K562 (cell line): ENCODE measurements at regions not wholly inside any gene's neighbourhood (a gene's known extent, or its start where the extent isn't known, plus 50 kb on each side); places are given as distances from the start of the nearest gene placed in this dataset.

Source experiments
- ARID3B ChIP-seq: fragments of 250-450 bp; sonication (Bioruptor Pico); IDR thresholded peaks from 2 replicates; pipeline ENCODE4 v1.4.0; 2020; ENCODE audit warnings: borderline replicate concordance
- CHD7 ChIP-seq: fragments of 200-600 bp; sonication (generic); IDR thresholded peaks from one replicate; pipeline ENCODE4 v1.6.1; 2012; ENCODE audit warnings: mild to moderate bottlenecking, low read depth, low read length, inconsistent platforms
- NR3C1 ChIP-seq: sonication (generic); formaldehyde crosslinking; IDR thresholded peaks from 2 replicates; pipeline ENCODE4 v1.8.1; 2022; ENCODE audit warnings: missing genetic modification reagents
- NUFIP1 ChIP-seq: fragments of 450-650 bp; IDR thresholded peaks from 2 replicates; pipeline ENCODE4 v1.6.1; 2018; ENCODE audit not compliant: partially characterized antibody
- SETDB1 ChIP-seq: IDR thresholded peaks from one replicate; pipeline ENCODE4 v1.6.1; 2012; ENCODE audit warnings: low read length, control low read depth, inconsistent platforms
- SRSF7 ChIP-seq: fragments of 200-400 bp; formaldehyde crosslinking; optimal IDR thresholded peaks from 2 replicates; pipeline ENCODE3; 2017; ENCODE audit warnings: mild to moderate bottlenecking, low read depth, low read length
- ZNF324 ChIP-seq: fragments of 250-450 bp; sonication (Bioruptor Pico); IDR thresholded peaks from 2 replicates; pipeline ENCODE4 v1.4.0; 2020; ENCODE audit warnings: mild to moderate bottlenecking
- ZNF584 ChIP-seq: fragments of 200-800 bp; sonication (Bioruptor generic); IDR thresholded peaks from 2 replicates; pipeline ENCODE4 v1.6.1; 2016; ENCODE audit warnings: low read depth, mild to moderate bottlenecking, missing genetic modification characterization, missing compliant biosample characterization
- TF ChIP-seq, protein P1 (sequence below), 2 experiments: fragments of 200-800 bp in 1 of 2; sonication (Bioruptor generic) in 1 of 2; sonication (generic) in 1 of 2; formaldehyde crosslinking in 1 of 2; IDR thresholded peaks in 1 of 2; conservative IDR thresholded peaks in 1 of 2; 2 replicates each; pipeline versions ENCODE4 v1.5.0 to v1.6.1; 2016 to 2020; ENCODE audit warnings: missing compliant biosample characterization in 1 of 2, missing genetic modification characterization in 1 of 2, missing genetic modification reagents in 1 of 2
- TF ChIP-seq, protein P2 (sequence below): fragments of 250-450 bp; sonication (Bioruptor Pico); IDR thresholded peaks from 2 replicates; pipeline ENCODE4 v1.9.0; 2021; ENCODE audit warnings: mild to moderate bottlenecking, inconsistent platforms

- no peak for TF ChIP-seq CHD7
- TF ChIP-seq SRSF7, result no peak
- no peak for TF ChIP-seq ZNF584
- TF ChIP-seq NUFIP1, result no peak
- TF ChIP-seq, protein P1, sequence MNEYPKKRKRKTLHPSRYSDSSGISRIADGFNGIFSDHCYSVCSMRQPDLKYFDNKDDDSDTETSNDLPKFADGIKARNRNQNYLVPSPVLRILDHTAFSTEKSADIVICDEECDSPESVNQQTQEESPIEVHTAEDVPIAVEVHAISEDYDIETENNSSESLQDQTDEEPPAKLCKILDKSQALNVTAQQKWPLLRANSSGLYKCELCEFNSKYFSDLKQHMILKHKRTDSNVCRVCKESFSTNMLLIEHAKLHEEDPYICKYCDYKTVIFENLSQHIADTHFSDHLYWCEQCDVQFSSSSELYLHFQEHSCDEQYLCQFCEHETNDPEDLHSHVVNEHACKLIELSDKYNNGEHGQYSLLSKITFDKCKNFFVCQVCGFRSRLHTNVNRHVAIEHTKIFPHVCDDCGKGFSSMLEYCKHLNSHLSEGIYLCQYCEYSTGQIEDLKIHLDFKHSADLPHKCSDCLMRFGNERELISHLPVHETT (CRISPR knock-in tag; conservative IDR thresholded peaks at IDR 0.05 in 1 of 2, IDR thresholded peaks at IDR 0.05 in 1 of 2), result no peak
- TF ChIP-seq SETDB1, result no peak
- TF ChIP-seq, protein P2, sequence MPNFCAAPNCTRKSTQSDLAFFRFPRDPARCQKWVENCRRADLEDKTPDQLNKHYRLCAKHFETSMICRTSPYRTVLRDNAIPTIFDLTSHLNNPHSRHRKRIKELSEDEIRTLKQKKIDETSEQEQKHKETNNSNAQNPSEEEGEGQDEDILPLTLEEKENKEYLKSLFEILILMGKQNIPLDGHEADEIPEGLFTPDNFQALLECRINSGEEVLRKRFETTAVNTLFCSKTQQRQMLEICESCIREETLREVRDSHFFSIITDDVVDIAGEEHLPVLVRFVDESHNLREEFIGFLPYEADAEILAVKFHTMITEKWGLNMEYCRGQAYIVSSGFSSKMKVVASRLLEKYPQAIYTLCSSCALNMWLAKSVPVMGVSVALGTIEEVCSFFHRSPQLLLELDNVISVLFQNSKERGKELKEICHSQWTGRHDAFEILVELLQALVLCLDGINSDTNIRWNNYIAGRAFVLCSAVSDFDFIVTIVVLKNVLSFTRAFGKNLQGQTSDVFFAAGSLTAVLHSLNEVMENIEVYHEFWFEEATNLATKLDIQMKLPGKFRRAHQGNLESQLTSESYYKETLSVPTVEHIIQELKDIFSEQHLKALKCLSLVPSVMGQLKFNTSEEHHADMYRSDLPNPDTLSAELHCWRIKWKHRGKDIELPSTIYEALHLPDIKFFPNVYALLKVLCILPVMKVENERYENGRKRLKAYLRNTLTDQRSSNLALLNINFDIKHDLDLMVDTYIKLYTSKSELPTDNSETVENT (CRISPR knock-in tag), result no peak
- no peak for TF ChIP-seq NR3C1
- no peak for TF ChIP-seq ARID3B (CRISPR knock-in tag)
- TF ChIP-seq ZNF324 (CRISPR knock-in tag), result no peak
These were observed 121.6 kb upstream of the FRY start (continued) for GRCh38 chr13:31909864-31910551.
